ENCODE measurements at regions not wholly inside any gene's neighbourhood (a gene's known extent, or its start where the extent isn't known, plus 50 kb on each side); places are given as distances from the start of the nearest gene placed in this dataset.
A peak's percentile ranks its signal among the peaks of the same experiment; 100 is the strongest.

- ChIA-PET CTCF (no interaction called here), POLR2A (no interaction called here)
- peaks cover 15% of the 10 kb centered on the region for H3K4me1 Mint-ChIP-seq
- peaks cover 5% of the 10 kb centered on the region for H3K36me3 Mint-ChIP-seq
- H3K27me3 Mint-ChIP-seq (ENCODE audit: low read depth): no peaks in the 10 kb centered on the region
- no peak overlapping the region for H3K27ac Mint-ChIP-seq
- TF ChIP-seq RELA (CRISPR knock-in tag; IDR thresholded peaks at IDR 0.05; ENCODE audit: borderline replicate concordance) (no peak), ZNF512 (CRISPR knock-in tag; IDR thresholded peaks at IDR 0.05; ENCODE audit: borderline replicate concordance) (no peak), CDX4 (CRISPR knock-in tag; IDR thresholded peaks at IDR 0.05; ENCODE audit: borderline replicate concordance) (no peak), AFF4 (CRISPR knock-in tag; IDR thresholded peaks at IDR 0.05; ENCODE audit: borderline replicate concordance) (no peak), ETV6 (CRISPR knock-in tag; IDR thresholded peaks at IDR 0.05) (no peak), E2F5 (CRISPR knock-in tag; IDR thresholded peaks at IDR 0.05) (no peak), MXD4 (CRISPR knock-in tag; IDR thresholded peaks at IDR 0.05; ENCODE audit: borderline replicate concordance) (no peak), ZNF138 (CRISPR knock-in tag; conservative IDR thresholded peaks at IDR 0.05) (no peak), JAZF1 (CRISPR knock-in tag; IDR thresholded peaks at IDR 0.05) (no peak)
- no peak overlapping the region for H3K4me3 Mint-ChIP-seq
- peaks cover 16% of the 10 kb centered on the region for H3K9me3 Mint-ChIP-seq
- DNase-seq (ENCODE audit: low spot score) (no peak), ATAC-seq (no peak)
Observed at GRCh38 chr14:84027351-84027750, 1502.6 kb upstream of the FLRT2 start.

GRCh38 chr14:84028080-84028604, 1501.8 kb upstream of the FLRT2 start:
- CTCF ChIA-PET: no interaction called here
- peak; percentile 22; the same call in 1 of the 2 replicates for ATAC-seq
- H3K9me3 Mint-ChIP-seq: peaks cover 12% of the 10 kb centered on the region

GRCh38 chr14:84029246-84029645, 1500.7 kb upstream of the FLRT2 start:
- CTCF ChIA-PET: interaction anchor here (0.6 kb wide), 1 partner anchor 299 kb away, joined by 3 read pairs; no protein-coding TSS in a partner anchor
- no peaks in the 10 kb centered on the region for H3K27me3 Mint-ChIP-seq (ENCODE audit: low read depth)
- TF ChIP-seq EMX1 (CRISPR knock-in tag; IDR thresholded peaks at IDR 0.05) (no peak), GABPB1 (CRISPR knock-in tag; IDR thresholded peaks at IDR 0.05) (no peak), NFYB (CRISPR knock-in tag; conservative IDR thresholded peaks at IDR 0.05; ENCODE audit: low read depth) (no peak), FOXJ3 (CRISPR knock-in tag; IDR thresholded peaks at IDR 0.05; ENCODE audit: borderline replicate concordance) (no peak), RORB (CRISPR knock-in tag; IDR thresholded peaks at IDR 0.05) (no peak), E2F1 (CRISPR knock-in tag; IDR thresholded peaks at IDR 0.05) (no peak)

More at GRCh38 chr14:84028080-84028604, 1501.8 kb upstream of the FLRT2 start:
- POLR2A ChIA-PET: no interaction called here
- no peak for DNase-seq (ENCODE audit: low spot score)
- no peak overlapping the region for H3K27ac Mint-ChIP-seq
- H3K27me3 Mint-ChIP-seq (ENCODE audit: low read depth): no peaks in the 10 kb centered on the region
- H3K36me3 Mint-ChIP-seq: peaks cover 3% of the 10 kb centered on the region
- no peak overlapping the region for H3K4me3 Mint-ChIP-seq
- H3K4me1 Mint-ChIP-seq: peaks cover 12% of the 10 kb centered on the region
- TF ChIP-seq ZNF232 (CRISPR knock-in tag; IDR thresholded peaks at IDR 0.05) (no peak), NR2C2 (CRISPR knock-in tag; IDR thresholded peaks at IDR 0.05) (no peak), ZNF396 (CRISPR knock-in tag; IDR thresholded peaks at IDR 0.05; ENCODE audit: borderline replicate concordance) (no peak), MXD4 (CRISPR knock-in tag; IDR thresholded peaks at IDR 0.05; ENCODE audit: borderline replicate concordance) (no peak), USF1 (CRISPR knock-in tag; IDR thresholded peaks at IDR 0.05) (no peak), ZNF423 (CRISPR knock-in tag; IDR thresholded peaks at IDR 0.05) (no peak)

More at GRCh38 chr14:84029246-84029645, 1500.7 kb upstream of the FLRT2 start:
- ATAC-seq (no peak), DNase-seq (ENCODE audit: low spot score) (no peak)
- Mint-ChIP-seq H3K36me3 (no peaks in the 10 kb centered on the region), H3K9me3 (0 out of 2 replicates have a peak, but pooled peaks cover 6% of the 10 kb centered on the region), H3K27ac (no peak overlapping the region), H3K4me1 (peaks cover 8% of the 10 kb centered on the region), H3K4me3 (no peak overlapping the region)
- POLR2A ChIA-PET: no interaction called here

Data from WTC11 (cell line).